ENCODE measurements at regions not wholly inside any gene's neighbourhood (a gene's known extent, or its start where the extent isn't known, plus 50 kb on each side); places are given as distances from the start of the nearest gene placed in this dataset.
"Not testable (repeated sequence)": the region's sequence is repeated elsewhere in the genome, so short reads cannot be mapped to it uniquely, and the experiment has no call there.

- Histone ChIP-seq H2AFZ (ENCODE audit: low read depth, low read length, severe bottlenecking) (no peak overlapping the region), H3K79me2 (ENCODE audit: insufficient read depth, low read length) (no peaks in the 10 kb centered on the region), H3K4me2 (ENCODE audit: low read depth, low read length, poor library complexity, severe bottlenecking) (no peak overlapping the region), H3K9me2 (replicated peaks; ENCODE audit: insufficient read depth, low read length) (no peaks in the 10 kb centered on the region), H3K36me3 (ENCODE audit: low read length) (no peaks in the 10 kb centered on the region), H3K9ac (ENCODE audit: low read length) (no peak overlapping the region), H3F3A (ENCODE audit: insufficient read depth) (no peaks in the 10 kb centered on the region), H3K27me3 (ENCODE audit: low read length) (no peaks in the 10 kb centered on the region), H4K20me1 (ENCODE audit: low read depth, low read length) (no peaks in the 10 kb centered on the region), H3K4me3 (ENCODE audit: insufficient read depth, low read length, poor library complexity, severe bottlenecking) (no peak overlapping the region), H3K27ac (ENCODE audit: low read depth, low read length) (no peak overlapping the region), H3K9me3 (ENCODE audit: insufficient read depth, low read length) (no peaks in the 10 kb centered on the region)
- no peak for TF ChIP-seq EZH2phosphoT487 (conservative IDR thresholded peaks at IDR 0.05; ENCODE audit: low read length)
- TF ChIP-seq CTCF (IDR thresholded peaks at IDR 0.05; ENCODE audit: insufficient read depth, low read length, poor library complexity, severe bottlenecking): no peak
These were observed 203.5 kb upstream of the UBE2E3 start for GRCh38 chr2:180776921-180777320.

GRCh38 chr2:180775711-180776110, 204.7 kb upstream of the UBE2E3 start:
- Histone ChIP-seq H3K4me2 (ENCODE audit: low read depth, low read length, poor library complexity, severe bottlenecking) (no peak overlapping the region), H3K9me2 (replicated peaks; ENCODE audit: insufficient read depth, low read length) (no peaks in the 10 kb centered on the region), H3K9me3 (ENCODE audit: insufficient read depth, low read length) (no peaks in the 10 kb centered on the region), H3K4me3 (ENCODE audit: insufficient read depth, low read length, poor library complexity, severe bottlenecking) (no peak overlapping the region), H3F3A (ENCODE audit: insufficient read depth) (no peaks in the 10 kb centered on the region), H3K27me3 (ENCODE audit: low read length) (no peaks in the 10 kb centered on the region), H3K36me3 (ENCODE audit: low read length) (no peaks in the 10 kb centered on the region), H3K27ac (ENCODE audit: low read depth, low read length) (no peak overlapping the region), H4K20me1 (ENCODE audit: low read depth, low read length) (no peaks in the 10 kb centered on the region), H3K9ac (ENCODE audit: low read length) (no peak overlapping the region), H2AFZ (ENCODE audit: low read depth, low read length, severe bottlenecking) (no peak overlapping the region), H3K79me2 (ENCODE audit: insufficient read depth, low read length) (no peaks in the 10 kb centered on the region)
- no peak for TF ChIP-seq EZH2phosphoT487 (conservative IDR thresholded peaks at IDR 0.05; ENCODE audit: low read length)
- no peak for TF ChIP-seq CTCF (IDR thresholded peaks at IDR 0.05; ENCODE audit: insufficient read depth, low read length, poor library complexity, severe bottlenecking)

GRCh38 chr2:180765316-180765715, 215.1 kb upstream of the UBE2E3 start:
- H3K79me2 ChIP-seq (ENCODE audit: insufficient read depth, low read length); H3K9ac ChIP-seq (ENCODE audit: low read length); H3K9me2 ChIP-seq (replicated peaks; ENCODE audit: insufficient read depth, low read length); H3K9me3 ChIP-seq (ENCODE audit: insufficient read depth, low read length); H3K4me2 ChIP-seq (ENCODE audit: low read depth, low read length, poor library complexity, severe bottlenecking); H3K36me3 ChIP-seq (ENCODE audit: low read length); H3K4me3 ChIP-seq (ENCODE audit: insufficient read depth, low read length, poor library complexity, severe bottlenecking); H3K27ac ChIP-seq (ENCODE audit: low read depth, low read length); H3K27me3 ChIP-seq (ENCODE audit: low read length); H2AFZ ChIP-seq (ENCODE audit: low read depth, low read length, severe bottlenecking); H4K20me1 ChIP-seq (ENCODE audit: low read depth, low read length); H3F3A ChIP-seq (ENCODE audit: insufficient read depth): not testable (repeated sequence)

- no peak overlapping the region for H3K9ac ChIP-seq (ENCODE audit: low read length)
- no peaks in the 10 kb centered on the region for H3K27me3 ChIP-seq (ENCODE audit: low read length)
- TF ChIP-seq EZH2phosphoT487 (conservative IDR thresholded peaks at IDR 0.05; ENCODE audit: low read length) (no peak), CTCF (IDR thresholded peaks at IDR 0.05; ENCODE audit: insufficient read depth, low read length, poor library complexity, severe bottlenecking) (no peak)
- no peak overlapping the region for H3K4me3 ChIP-seq (ENCODE audit: insufficient read depth, low read length, poor library complexity, severe bottlenecking)
- no peaks in the 10 kb centered on the region for H3F3A ChIP-seq (ENCODE audit: insufficient read depth)
- no peak overlapping the region for H3K27ac ChIP-seq (ENCODE audit: low read depth, low read length)
- no peaks in the 10 kb centered on the region for H4K20me1 ChIP-seq (ENCODE audit: low read depth, low read length)
- H3K36me3 ChIP-seq (ENCODE audit: low read length): no peaks in the 10 kb centered on the region
- H2AFZ ChIP-seq (ENCODE audit: low read depth, low read length, severe bottlenecking): no peak overlapping the region
- no peaks in the 10 kb centered on the region for H3K9me2 ChIP-seq (replicated peaks; ENCODE audit: insufficient read depth, low read length)
- no peaks in the 10 kb centered on the region for H3K79me2 ChIP-seq (ENCODE audit: insufficient read depth, low read length)
- H3K4me2 ChIP-seq (ENCODE audit: low read depth, low read length, poor library complexity, severe bottlenecking): no peak overlapping the region
- H3K9me3 ChIP-seq (ENCODE audit: insufficient read depth, low read length): no peaks in the 10 kb centered on the region
These were observed 217.0 kb upstream of the UBE2E3 start for GRCh38 chr2:180763263-180763989.

Data from SU-DHL-6 (cell line).